GM23248 (cell line): ENCODE measurements at regions not wholly inside any gene's neighbourhood (a gene's known extent, or its start where the extent isn't known, plus 50 kb on each side); places are given as distances from the start of the nearest gene placed in this dataset.

ENCODE experiments used
- DNase-seq: peaks from one replicate; pipeline ENCODE4 v3.0.0-alpha.2; 2015
- H2AFZ ChIP-seq: fragments of 200-600 bp; sonication (generic); 2 replicates; pipeline ENCODE4 v1.6.1; 2016; ENCODE audit warnings: antibody characterized with exemption
- H3F3A ChIP-seq: fragments of 200-600 bp; sonication (generic); 2 replicates; pipeline ENCODE4 v1.6.1; 2016; ENCODE audit warnings: mild to moderate bottlenecking, antibody characterized with exemption, mixed run types; ENCODE audit not compliant: insufficient read depth
- H3K27ac ChIP-seq: fragments of 200-600 bp; sonication (generic); 2 replicates; pipeline ENCODE4 v1.5.1; 2016; ENCODE audit warnings: mild to moderate bottlenecking
- H3K27me3 ChIP-seq: fragments of 200-600 bp; sonication (generic); replicated peaks from 2 replicates; pipeline ENCODE4 v1.6.1; 2016; ENCODE audit warnings: mild to moderate bottlenecking; ENCODE audit not compliant: insufficient read depth
- H3K36me3 ChIP-seq: fragments of 200-600 bp; sonication (generic); 2 replicates; pipeline ENCODE4 v1.6.1; 2016; ENCODE audit warnings: low read depth, mild to moderate bottlenecking
- H3K4me1 ChIP-seq: fragments of 200-600 bp; sonication (generic); 2 replicates; pipeline ENCODE4 v1.6.1; 2016; ENCODE audit warnings: mild to moderate bottlenecking; ENCODE audit not compliant: insufficient read depth
- H3K4me2 ChIP-seq: fragments of 200-600 bp; sonication (generic); one replicate; pipeline ENCODE4 v1.6.1; 2016; ENCODE audit warnings: mild to moderate bottlenecking; ENCODE audit not compliant: unreplicated experiment
- H3K4me3 ChIP-seq: fragments of 200-600 bp; sonication (generic); 2 replicates; pipeline ENCODE4 v1.5.1; 2016; ENCODE audit warnings: mild to moderate bottlenecking
- H3K79me2 ChIP-seq: fragments of 200-600 bp; sonication (generic); 2 replicates; pipeline ENCODE4 v1.6.1; 2016; ENCODE audit warnings: mild to moderate bottlenecking; ENCODE audit not compliant: insufficient read depth
- H3K9ac ChIP-seq: fragments of 200-600 bp; sonication (generic); 2 replicates; pipeline ENCODE4 v1.6.1; 2016; ENCODE audit warnings: mild to moderate bottlenecking
- H3K9me2 ChIP-seq: fragments of 200-600 bp; sonication (generic); 2 replicates; pipeline ENCODE4 v1.6.1; 2016; ENCODE audit warnings: mixed run types, mild to moderate bottlenecking, moderate library complexity; ENCODE audit not compliant: insufficient read depth
- H3K9me3 ChIP-seq: fragments of 200-600 bp; sonication (generic); one replicate; pipeline ENCODE4 v1.6.1; 2017; ENCODE audit warnings: low read depth
- H4K20me1 ChIP-seq: fragments of 200-600 bp; sonication (generic); 2 replicates; pipeline ENCODE4 v1.6.0; 2016; ENCODE audit not compliant: insufficient read depth
- EZH2 ChIP-seq: fragments of 200-600 bp; sonication (generic); IDR thresholded peaks from 2 replicates; pipeline ENCODE4 v1.6.1; 2018; ENCODE audit warnings: antibody characterized with exemption, mild to moderate bottlenecking; ENCODE audit not compliant: insufficient read depth, poor library complexity, severe bottlenecking
- EZH2phosphoT487 ChIP-seq: fragments of 200-600 bp; sonication (generic); IDR thresholded peaks from 2 replicates; pipeline ENCODE4 v1.6.1; 2018; ENCODE audit warnings: antibody characterized with exemption, moderate library complexity, mild to moderate bottlenecking, low read depth; ENCODE audit not compliant: insufficient read depth
- WGBS, 2 experiments: methylation state at CpG; one replicate each; pipeline ENCODE4 v1.1.6; 2015 to 2017; ENCODE audit warnings: low lambda C conversion rate in 2 of 2, low coverage in 1 of 2; ENCODE audit errors: missing lambda C conversion rate in 2 of 2; 5-methylcytosine and 5-hydroxymethylcytosine counted together
- in situ Hi-C: fragments of 300-500 bp; cut with MboI; formaldehyde crosslinking; loops from 2 replicates; pipeline ENCODE4 v1.15.0; 2020

DNA sequence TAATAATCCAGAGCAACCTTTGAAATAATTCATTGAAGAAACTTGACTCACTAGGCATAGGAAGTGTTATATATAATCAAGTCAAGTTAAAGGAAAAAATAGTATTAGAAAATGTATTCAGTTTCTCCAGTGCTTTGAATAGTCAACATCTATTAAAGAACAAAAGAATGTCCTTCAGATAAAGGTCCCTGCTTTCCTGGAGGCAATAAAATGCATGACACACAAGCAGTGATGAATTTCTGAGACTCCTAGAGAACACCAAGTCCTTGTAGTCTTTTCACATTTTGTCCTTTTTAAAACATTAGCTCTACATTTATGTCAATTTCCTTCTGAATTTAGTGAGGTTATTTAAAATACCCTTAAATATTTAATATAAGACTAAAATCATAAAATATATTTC is 695.5 kb downstream of the EPHA3 start:
- Histone ChIP-seq H3K4me1 (no peaks in the 10 kb centered on the region), H3K9me3 (no peaks in the 10 kb centered on the region), H4K20me1 (no peaks in the 10 kb centered on the region), H3K27me3 (no peaks in the 10 kb centered on the region), H3K4me3 (no peak overlapping the region), H3K9me2 (no peaks in the 10 kb centered on the region), H3K36me3 (no peaks in the 10 kb centered on the region), H3K9ac (no peak overlapping the region), H3F3A (no peaks in the 10 kb centered on the region), H3K4me2 (no peak overlapping the region), H3K79me2 (no peaks in the 10 kb centered on the region), H3K27ac (no peak overlapping the region), H2AFZ (no peak overlapping the region)
- in situ Hi-C loops, result no loop called here
- TF ChIP-seq EZH2phosphoT487 (no peak), EZH2 (no peak)
- no peak for DNase-seq

DNA sequence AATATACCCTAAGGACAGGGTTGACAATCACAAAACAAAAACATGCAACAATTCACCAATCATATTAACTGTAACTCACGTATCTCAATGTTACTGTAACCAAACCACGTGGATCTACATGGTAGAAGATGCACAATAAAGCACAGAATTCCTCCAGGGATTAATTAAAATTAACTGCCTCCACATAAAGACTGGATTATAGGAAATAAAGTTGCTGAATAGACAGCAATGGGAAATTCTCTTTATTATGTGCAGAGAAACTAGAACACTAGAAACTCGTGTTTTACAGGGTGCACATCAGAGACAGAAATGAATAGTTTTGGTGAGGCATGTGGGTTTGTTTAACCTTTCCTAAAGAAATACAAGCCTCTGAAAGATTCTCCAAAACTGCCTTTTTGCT is 696.3 kb downstream of the EPHA3 start:
- H3K9me3 ChIP-seq, result no peaks in the 10 kb centered on the region
- H2AFZ ChIP-seq, result no peak overlapping the region
- H3K9ac ChIP-seq, result no peak overlapping the region
- H3K4me3 ChIP-seq, result no peak overlapping the region
- in situ Hi-C loops, result no loop called here
- WGBS, 2 experiments, result 8 to 11% methylated on average over 3 of the region's 3 CpGs
- H3K27ac ChIP-seq, result no peak overlapping the region
- no peak overlapping the region for H3K4me2 ChIP-seq
- no peak for TF ChIP-seq EZH2
- TF ChIP-seq EZH2phosphoT487, result no peak
- no peaks in the 10 kb centered on the region for H3K36me3 ChIP-seq
- H3K9me2 ChIP-seq, result no peaks in the 10 kb centered on the region
- H3K79me2 ChIP-seq, result no peaks in the 10 kb centered on the region
- H4K20me1 ChIP-seq, result no peaks in the 10 kb centered on the region
- H3K27me3 ChIP-seq, result no peaks in the 10 kb centered on the region
- no peak for DNase-seq
- no peaks in the 10 kb centered on the region for H3F3A ChIP-seq
- no peaks in the 10 kb centered on the region for H3K4me1 ChIP-seq

DNA sequence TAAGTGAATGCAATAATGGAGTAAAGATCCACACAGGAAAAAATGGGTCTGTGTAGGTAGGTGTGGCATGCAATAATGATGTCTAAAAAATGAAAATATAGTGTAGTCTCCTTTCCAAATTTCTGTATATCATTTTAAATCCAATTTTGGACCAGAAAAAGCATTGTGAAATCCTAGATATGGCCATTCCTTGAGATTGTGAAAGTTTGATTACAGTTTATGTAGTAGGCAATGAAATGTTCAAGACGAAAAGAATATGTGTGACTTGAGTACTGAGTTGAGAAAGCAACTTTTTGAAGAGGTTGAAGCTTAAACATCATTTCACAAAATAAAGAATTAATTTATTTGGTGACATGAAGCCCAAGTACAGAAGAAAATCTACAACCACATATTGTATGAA is 698.7 kb downstream of the EPHA3 start:
- no peaks in the 10 kb centered on the region for H3K9me2 ChIP-seq
- no peak for DNase-seq
- no peak overlapping the region for H2AFZ ChIP-seq
- no peaks in the 10 kb centered on the region for H3K4me1 ChIP-seq
- no peaks in the 10 kb centered on the region for H3K27me3 ChIP-seq
- H3K27ac ChIP-seq, result no peak overlapping the region
- no peak overlapping the region for H3K4me2 ChIP-seq
- in situ Hi-C loops, result no loop called here
- no peaks in the 10 kb centered on the region for H3K79me2 ChIP-seq
- H3K4me3 ChIP-seq, result no peak overlapping the region
- no peak overlapping the region for H3K9ac ChIP-seq
- no peaks in the 10 kb centered on the region for H3F3A ChIP-seq
- H3K36me3 ChIP-seq, result no peaks in the 10 kb centered on the region
- TF ChIP-seq EZH2 (no peak), EZH2phosphoT487 (no peak)
- H3K9me3 ChIP-seq, result no peaks in the 10 kb centered on the region
- no peaks in the 10 kb centered on the region for H4K20me1 ChIP-seq
- WGBS, 2 experiments, result 4 to 6% methylated on average over 1 of the region's 1 CpG

GRCh38 chr3:89808680-89809197 is 701.3 kb downstream of the EPHA3 start:
- H2AFZ ChIP-seq, result no peak overlapping the region
- no peaks in the 10 kb centered on the region for H3K4me1 ChIP-seq
- H4K20me1 ChIP-seq, result no peaks in the 10 kb centered on the region
- no peaks in the 10 kb centered on the region for H3K9me3 ChIP-seq
- H3K36me3 ChIP-seq, result no peaks in the 10 kb centered on the region
- H3K9ac ChIP-seq, result no peak overlapping the region
- in situ Hi-C loops, result no loop called here
- no peaks in the 10 kb centered on the region for H3K27me3 ChIP-seq
- no peaks in the 10 kb centered on the region for H3F3A ChIP-seq
- no peaks in the 10 kb centered on the region for H3K79me2 ChIP-seq
- no peak overlapping the region for H3K4me3 ChIP-seq
- no peaks in the 10 kb centered on the region for H3K9me2 ChIP-seq
- TF ChIP-seq EZH2 (no peak), EZH2phosphoT487 (no peak)
- H3K4me2 ChIP-seq, result no peak overlapping the region
- H3K27ac ChIP-seq, result no peak overlapping the region
- DNase-seq, result no peak

DNA sequence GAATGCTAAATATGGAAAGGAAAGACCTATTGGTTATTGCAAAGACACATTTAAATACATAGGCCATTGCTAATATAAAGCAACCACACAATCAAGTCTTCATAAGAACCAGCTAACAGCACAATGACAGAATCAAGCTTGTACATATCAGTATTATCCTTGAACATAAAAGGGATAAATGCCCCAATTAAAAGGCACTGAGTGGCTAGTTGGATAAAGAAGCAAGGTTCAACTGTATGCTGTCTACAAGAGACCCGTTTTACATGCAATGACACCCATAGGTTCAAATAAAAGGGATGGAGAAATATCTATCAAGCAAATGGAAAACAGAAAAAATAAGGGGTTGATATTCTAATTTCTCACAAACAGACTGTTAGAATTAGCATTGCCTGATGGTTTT is 706.1 kb downstream of the EPHA3 start:
- Histone ChIP-seq H3K79me2 (no peaks in the 10 kb centered on the region), H3F3A (no peaks in the 10 kb centered on the region), H3K4me1 (no peaks in the 10 kb centered on the region), H3K36me3 (no peaks in the 10 kb centered on the region), H3K4me3 (no peak overlapping the region), H2AFZ (no peak overlapping the region), H3K4me2 (no peak overlapping the region), H3K9me2 (no peaks in the 10 kb centered on the region), H3K27me3 (no peaks in the 10 kb centered on the region), H4K20me1 (no peaks in the 10 kb centered on the region), H3K9me3 (no peaks in the 10 kb centered on the region), H3K9ac (no peak overlapping the region), H3K27ac (no peak overlapping the region)
- DNase-seq, result no peak
- in situ Hi-C loops, result no loop called here
- WGBS, 2 experiments, result 0% methylated on average over 1 of the region's 1 CpG
- TF ChIP-seq EZH2 (no peak), EZH2phosphoT487 (no peak)
